H1 (cell line): ENCODE measurements at regions not wholly inside any gene's neighbourhood (a gene's known extent, or its start where the extent isn't known, plus 50 kb on each side); places are given as distances from the start of the nearest gene placed in this dataset.

Experiments used
- BACH1 ChIP-seq: IDR thresholded peaks from 2 replicates; pipeline ENCODE4 v1.6.1; 2012; ENCODE audit warnings: low read length, improper control_type of control experiment
- CEBPB ChIP-seq: IDR thresholded peaks from 2 replicates; pipeline ENCODE4 v1.6.1; 2012; ENCODE audit warnings: low read depth, low read length
- CHD1 ChIP-seq: IDR thresholded peaks from 2 replicates; pipeline ENCODE4 v1.6.1; 2012; ENCODE audit warnings: low read depth, low read length, improper control_type of control experiment
- GTF2F1 ChIP-seq: IDR thresholded peaks from 2 replicates; pipeline ENCODE4 v1.6.1; 2012; ENCODE audit warnings: low read depth, low read length, improper control_type of control experiment, borderline replicate concordance
- HDAC2 ChIP-seq, 2 experiments: fragments of 300-600 bp in 1 of 2; sonication (generic) in 1 of 2; IDR thresholded peaks; 2 replicates each; pipeline ENCODE4 v1.6.1; 2011 to 2012; ENCODE audit warnings: low read depth in 2 of 2, low read length in 2 of 2, mild to moderate bottlenecking in 2 of 2, moderate library complexity in 2 of 2, borderline replicate concordance in 1 of 2, inconsistent platforms in 1 of 2
- SIRT6 ChIP-seq: IDR thresholded peaks from one replicate; pipeline ENCODE4 v1.7.1; 2012; ENCODE audit warnings: low read length, inconsistent platforms
- SP4 ChIP-seq: IDR thresholded peaks from 2 replicates; pipeline ENCODE4 v1.6.1; 2012; ENCODE audit warnings: low read length, inconsistent platforms
- TAF7 ChIP-seq: optimal IDR thresholded peaks from 2 replicates; pipeline ENCODE3; 2011; ENCODE audit warnings: low read depth, mild to moderate bottlenecking, inconsistent platforms, low read length, moderate library complexity, borderline replicate concordance
- YY1 ChIP-seq: IDR thresholded peaks from 2 replicates; pipeline ENCODE4 v1.6.1; 2011; ENCODE audit warnings: low read depth, mild to moderate bottlenecking, low read length

- no peak for TF ChIP-seq SP4
- TF ChIP-seq YY1, result no peak
- no peak for TF ChIP-seq BACH1
- TF ChIP-seq CHD1, result no peak
- no peak for TF ChIP-seq SIRT6
- no peak for TF ChIP-seq GTF2F1
- TF ChIP-seq HDAC2 (IDR thresholded peaks at IDR 0.05; ENCODE audit: borderline replicate concordance in 1 of 2, low read depth in 2 of 2, low read length in 2 of 2), result no peak
- no peak for TF ChIP-seq CEBPB
- TF ChIP-seq TAF7, result no peak
Measured at GRCh38 chr4:130653842-130654241, 1557.9 kb downstream of the C4orf33 start (continued).
